Heart right ventricle (tissue), 16 donors: ENCODE measurements at regions not wholly inside any gene's neighbourhood (a gene's known extent, or its start where the extent isn't known, plus 50 kb on each side); places are given as distances from the start of the nearest gene placed in this dataset.

ENCODE experiments used
- ATAC-seq, 8 donors: fragments of 200-7000 bp; cut with Tn5 transposase; one replicate each; pipeline ENCODE4 v1.9.1; 2020; ENCODE audit warnings: mild to moderate bottlenecking in 8 of 8, moderate library complexity in 8 of 8, moderate number of reproducible peaks in 1 of 8
- DNase-seq, 2 donors: peaks; one replicate each; pipeline ENCODE4 v3.0.0-alpha.2; 2020
- H3K27ac ChIP-seq, 10 donors: fragments of 200-600 bp; sonication (generic) in 2 of 10; one replicate each; pipeline versions ENCODE4 v1.5.0 to v1.8.0; 2020 to 2022; ENCODE audit warnings: mild to moderate bottlenecking in 3 of 10
- H3K27me3 ChIP-seq, 7 donors: fragments of 200-600 bp; one replicate each; pipeline ENCODE4 v1.8.0; 2021 to 2022; ENCODE audit warnings: mild to moderate bottlenecking in 2 of 7
- H3K36me3 ChIP-seq, 9 donors: fragments of 200-600 bp; sonication (generic) in 1 of 9; one replicate each; pipeline versions ENCODE4 v1.5.0 to v1.8.0; 2020 to 2022; ENCODE audit warnings: mild to moderate bottlenecking in 2 of 9
- H3K4me1 ChIP-seq, 9 donors: fragments of 200-600 bp; sonication (generic) in 1 of 9; one replicate each; pipeline versions ENCODE4 v1.5.0 to v1.8.0; 2020 to 2022; ENCODE audit warnings: mild to moderate bottlenecking in 4 of 9
- H3K4me3 ChIP-seq, 10 donors: fragments of 200-600 bp; sonication (generic) in 2 of 10; one replicate each; pipeline versions ENCODE4 v1.5.0 to v1.8.0; 2020 to 2022; ENCODE audit warnings: mild to moderate bottlenecking in 7 of 10, moderate library complexity in 2 of 10
- H3K9me3 ChIP-seq, 11 donors: fragments of 200-600 bp in 10 of 11; sonication (generic) in 2 of 11; one replicate each; pipeline versions ENCODE4 v1.5.0 to v1.8.0; 2013 to 2022; ENCODE audit warnings: mild to moderate bottlenecking in 2 of 11, control low read depth in 1 of 11, moderate library complexity in 1 of 11
- WGBS, 2 donors: extraction: QIAGEN DNeasy Blood & Tissue Kit; methylation state at CpG; one replicate each; pipeline ENCODE4 v1.1.7; 2013; ENCODE audit warnings: inconsistent platforms in 1 of 2; 5-methylcytosine and 5-hydroxymethylcytosine counted together
- intact Hi-C, 10 donors: fragments of 100-400 bp; cut with DNase I; formaldehyde crosslinking; loops; one replicate each; pipeline versions ENCODE4 v1.11.1 to v1.14.2; 2022
- TF ChIP-seq, protein P1 (sequence below), 9 donors: fragments of 200-600 bp; sonication (generic) in 2 of 9; IDR thresholded peaks; one replicate each; pipeline versions ENCODE4 v1.5.0 to v1.8.0; 2021 to 2022; ENCODE audit warnings: antibody characterized with exemption in 9 of 9, mild to moderate bottlenecking in 5 of 9, moderate library complexity in 1 of 9
- donor health status: Arrhythmogenic right ventricular cardiomyopathy.
- donor health status: ischemic (EF 13 %, LVEDD 7.1; RV severe dilation, severe dysfunction).
- donor health status: healthy with polysubstance abuse.
- donor health status: DM: no; HTN: yes; CAD: no.
- donor health status: DM: no; HTN: no; CAD: no.
- donor health status: ischemic (EF 25% LVEDD 6.9; RV normal size, moderate dysfunction).
- donor health status: ischemic (EF 25% LVEDD 5.7; RV mildly dilated, moderate dysfunction).
- donor health status: healthy.
- donor health status: DM: yes; HTN: yes; CAD: no.
- donor health status: Ischemic cardiomyopathy.
- donor health status: ischemic (EF 35%, LVEDD 5.7; RV mildly dilated, moderate dysfunction).
- donor health status: nonischemic (EF 11% LVEDD 7.7; RV severe dilation, severe dysfunction).
- donor health status: DM: yes; HTN: yes; CAD: no.
- donor health status: PGD.
- donor health status: ischemic (EF 29% LVEDD 5.4; RV normal size, mild dysfunction).
- donor health status: nonischemic (EF 23%, LVEDD 6.1; RV moderate dilation, normal function).

DNA sequence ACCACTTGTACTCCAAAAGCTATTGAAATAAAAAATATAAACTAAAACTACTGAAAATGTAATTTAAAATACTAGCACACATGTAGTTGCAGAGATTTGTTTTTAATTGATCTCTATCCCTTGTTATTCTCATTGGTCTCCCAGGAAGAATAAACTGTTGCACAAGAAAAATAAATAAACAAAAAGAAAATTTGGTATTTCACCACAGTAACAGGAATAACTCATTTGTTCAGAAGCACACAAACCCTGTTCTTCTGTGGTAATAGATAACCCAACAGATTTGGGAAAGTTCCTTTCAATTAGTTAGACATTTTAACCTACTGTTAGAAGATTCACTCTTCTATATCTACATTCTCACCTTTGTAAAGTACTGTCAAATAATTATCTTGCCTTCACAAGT lies 70.9 kb upstream of the APOOL start:
- Histone ChIP-seq H3K4me3 (no peak overlapping the region), H3K36me3 (no peaks in the 10 kb centered on the region), H3K27ac (no peak overlapping the region), H3K4me1 (no peaks in the 10 kb centered on the region), H3K27me3 (peaks cover 0 to 7% (median 0%) of the 10 kb centered on the region in 7 donors), H3K9me3 (no peaks in the 10 kb centered on the region)
- no peak for ATAC-seq
- TF ChIP-seq, protein P1, sequence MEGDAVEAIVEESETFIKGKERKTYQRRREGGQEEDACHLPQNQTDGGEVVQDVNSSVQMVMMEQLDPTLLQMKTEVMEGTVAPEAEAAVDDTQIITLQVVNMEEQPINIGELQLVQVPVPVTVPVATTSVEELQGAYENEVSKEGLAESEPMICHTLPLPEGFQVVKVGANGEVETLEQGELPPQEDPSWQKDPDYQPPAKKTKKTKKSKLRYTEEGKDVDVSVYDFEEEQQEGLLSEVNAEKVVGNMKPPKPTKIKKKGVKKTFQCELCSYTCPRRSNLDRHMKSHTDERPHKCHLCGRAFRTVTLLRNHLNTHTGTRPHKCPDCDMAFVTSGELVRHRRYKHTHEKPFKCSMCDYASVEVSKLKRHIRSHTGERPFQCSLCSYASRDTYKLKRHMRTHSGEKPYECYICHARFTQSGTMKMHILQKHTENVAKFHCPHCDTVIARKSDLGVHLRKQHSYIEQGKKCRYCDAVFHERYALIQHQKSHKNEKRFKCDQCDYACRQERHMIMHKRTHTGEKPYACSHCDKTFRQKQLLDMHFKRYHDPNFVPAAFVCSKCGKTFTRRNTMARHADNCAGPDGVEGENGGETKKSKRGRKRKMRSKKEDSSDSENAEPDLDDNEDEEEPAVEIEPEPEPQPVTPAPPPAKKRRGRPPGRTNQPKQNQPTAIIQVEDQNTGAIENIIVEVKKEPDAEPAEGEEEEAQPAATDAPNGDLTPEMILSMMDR (IDR thresholded peaks at IDR 0.05), result no peak
- DNase-seq, result no peak
- intact Hi-C loops, result no loop called here

DNA sequence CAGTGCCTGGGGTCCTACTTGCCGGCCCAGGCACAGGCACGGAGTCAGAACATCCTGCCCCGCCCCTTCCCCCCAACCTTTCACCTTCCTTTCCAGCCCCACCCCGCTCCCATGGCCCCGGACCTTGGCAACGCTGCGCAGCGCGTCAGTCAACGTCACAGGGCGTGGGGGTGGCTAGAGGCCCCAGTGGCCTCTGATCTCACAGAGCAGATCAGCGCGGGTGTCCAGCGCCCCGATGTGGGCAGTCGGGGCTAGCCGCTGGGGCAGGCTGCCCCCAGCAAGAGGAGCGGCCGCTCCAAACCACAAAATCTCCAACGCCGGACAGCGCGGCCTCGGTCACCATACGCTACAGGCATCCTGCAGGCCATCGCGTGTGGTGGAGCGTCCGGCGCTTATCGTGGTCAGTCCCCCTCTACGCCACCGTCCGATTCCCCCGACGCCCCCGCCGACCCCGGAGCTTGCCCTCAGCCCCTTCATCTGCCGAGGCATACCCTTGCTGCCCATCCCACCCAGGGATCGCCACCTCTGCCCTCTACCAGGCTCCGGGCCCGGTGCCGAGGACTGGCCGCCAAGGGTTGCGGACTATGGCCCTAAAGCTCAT lies 69.6 kb upstream of the APOOL start:
- Histone ChIP-seq H3K27ac (no peak overlapping the region), H3K36me3 (no peaks in the 10 kb centered on the region), H3K4me1 (no peaks in the 10 kb centered on the region), H3K9me3 (no peaks in the 10 kb centered on the region), H3K27me3 (peaks cover 0 to 11% (median 0%) of the 10 kb centered on the region in 7 donors), H3K4me3 (no peak overlapping the region)
- intact Hi-C loops, result no loop called here
- TF ChIP-seq, protein P1 (IDR thresholded peaks at IDR 0.05), result peak in 1 of 9 donors; percentile 11
- DNase-seq (peak in 1 of 2 donors; percentile 7), ATAC-seq (no peak)
- WGBS, 2 donors, result 80 to 82% methylated on average over 33 to 46 of the region's 46 CpGs
